ENCODE measurements at regions not wholly inside any gene's neighbourhood (a gene's known extent, or its start where the extent isn't known, plus 50 kb on each side); places are given as distances from the start of the nearest gene placed in this dataset.
"Not testable (repeated sequence)": the region's sequence is repeated elsewhere in the genome, so short reads cannot be mapped to it uniquely, and the experiment has no call there.

GRCh38 chr12:58425481-58426392 lies 484.4 kb downstream of the ATP23 start:
- Histone ChIP-seq H3K36me3 (ENCODE audit: control insufficient read depth in 1 of 2, insufficient read depth in 2 of 2, low read length in 2 of 2) (no peaks in the 10 kb centered on the region), H3K4me1 (ENCODE audit: control insufficient read depth in 1 of 2, insufficient read depth in 2 of 2, low read length in 2 of 2) (peaks cover 19 to 27% of the 10 kb centered on the region in 2 experiments), H3K4me2 (ENCODE audit: low read length) (peak overlapping the region; percentile 59), H3K4me3 (replicated peaks in 1 of 2; ENCODE audit: low read depth in 1 of 2, low read length in 2 of 2) (peak overlapping the region in 1 of 2 experiments; percentile 33; a peak in 2 of 4 replicates), H3K27me3 (ENCODE audit: insufficient read depth, low read length) (no peaks in the 10 kb centered on the region), H3K79me2 (ENCODE audit: insufficient read depth, low read length) (no peaks in the 10 kb centered on the region), H3K9me2 (ENCODE audit: insufficient read depth) (no peaks in the 10 kb centered on the region), H4K20me1 (ENCODE audit: insufficient read depth) (no peaks in the 10 kb centered on the region), H3K27ac (ENCODE audit: low read depth, low read length) (peak overlapping the region; percentile 57), H3K9ac (ENCODE audit: low read length) (peak overlapping the region; percentile 32), H2AFZ (ENCODE audit: low read depth, low read length, poor library complexity, severe bottlenecking) (peak overlapping the region; percentile 96), H3K9me3 (ENCODE audit: control insufficient read depth in 1 of 2, insufficient read depth in 1 of 2, low read depth in 1 of 2, low read length in 2 of 2) (no peaks in the 10 kb centered on the region; a peak in 1 of 4 replicates)
- intact Hi-C loops (cut with micrococcal nuclease) = no loop called here
- POLR2A ChIA-PET = interaction anchor here (1.1 to 1.2 kb wide), 2 partner anchors 10 to 12 kb away, joined by 3 to 4 read pairs; no protein-coding TSS in a partner anchor
- RAD21 ChIA-PET (ENCODE audit: low non-redundant PET in 1 of 2, low total read pairs in 2 of 2, uncharacterized antibody in 2 of 2, unreplicated experiment in 2 of 2) = no interaction called here
- no TSS peak for BruUV-seq (replicated peaks)
- ATAC-seq = peak; percentile 82
- DNase-seq (ENCODE audit: low read depth, low spot score) = peak; percentile 72
- CTCF ChIA-PET = interaction anchor here (0.5 to 1.7 kb wide), 2 partner anchors 13 to 18 kb away, joined by 3 to 6 read pairs; no protein-coding TSS in a partner anchor
- TF ChIP-seq ELF1 (IDR thresholded peaks at IDR 0.05; ENCODE audit: borderline replicate concordance, low read depth) = no peak
- peak; percentile 82 for TF ChIP-seq SP1 (IDR thresholded peaks at IDR 0.05; ENCODE audit: low read depth)
- peak; percentile 26; the same call in 1 of the 2 replicates for TF ChIP-seq RAD21 (IDR thresholded peaks at IDR 0.05; ENCODE audit: low read depth)
- TF ChIP-seq ZFX (IDR thresholded peaks at IDR 0.05) = no peak
- TF ChIP-seq CBX3 (IDR thresholded peaks at IDR 0.05; ENCODE audit: low read depth) = peak; percentile 88
- no peak for TF ChIP-seq ZNF274 (IDR thresholded peaks at IDR 0.05; ENCODE audit: low read depth, low read length)
- peak; percentile 44; the same call in 1 of the 2 replicates for TF ChIP-seq SIN3A (IDR thresholded peaks at IDR 0.05; ENCODE audit: low read depth)
- TF ChIP-seq YY1 (IDR thresholded peaks at IDR 0.05; ENCODE audit: extremely low read depth, insufficient replicate concordance, low read depth, low read length) = peak; percentile 51
- peak; percentile 90 for TF ChIP-seq JUND (IDR thresholded peaks at IDR 0.05)
- TF ChIP-seq FOSL1 (IDR thresholded peaks at IDR 0.05; ENCODE audit: low read depth) = peak; percentile 81
- TF ChIP-seq, protein P1, sequence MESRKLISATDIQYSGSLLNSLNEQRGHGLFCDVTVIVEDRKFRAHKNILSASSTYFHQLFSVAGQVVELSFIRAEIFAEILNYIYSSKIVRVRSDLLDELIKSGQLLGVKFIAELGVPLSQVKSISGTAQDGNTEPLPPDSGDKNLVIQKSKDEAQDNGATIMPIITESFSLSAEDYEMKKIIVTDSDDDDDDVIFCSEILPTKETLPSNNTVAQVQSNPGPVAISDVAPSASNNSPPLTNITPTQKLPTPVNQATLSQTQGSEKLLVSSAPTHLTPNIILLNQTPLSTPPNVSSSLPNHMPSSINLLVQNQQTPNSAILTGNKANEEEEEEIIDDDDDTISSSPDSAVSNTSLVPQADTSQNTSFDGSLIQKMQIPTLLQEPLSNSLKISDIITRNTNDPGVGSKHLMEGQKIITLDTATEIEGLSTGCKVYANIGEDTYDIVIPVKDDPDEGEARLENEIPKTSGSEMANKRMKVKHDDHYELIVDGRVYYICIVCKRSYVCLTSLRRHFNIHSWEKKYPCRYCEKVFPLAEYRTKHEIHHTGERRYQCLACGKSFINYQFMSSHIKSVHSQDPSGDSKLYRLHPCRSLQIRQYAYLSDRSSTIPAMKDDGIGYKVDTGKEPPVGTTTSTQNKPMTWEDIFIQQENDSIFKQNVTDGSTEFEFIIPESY (IDR thresholded peaks at IDR 0.05; ENCODE audit: extremely low read depth, insufficient replicate concordance, low read length) = no peak
- no peak for TF ChIP-seq EZH2phosphoT487 (IDR thresholded peaks at IDR 0.05; ENCODE audit: borderline replicate concordance)
- TF ChIP-seq POLR2AphosphoS5 (IDR thresholded peaks at IDR 0.05; ENCODE audit: low read depth, low read length) = peak; percentile 26; the same call in 1 of the 2 replicates
- TF ChIP-seq CEBPB (IDR thresholded peaks at IDR 0.05; ENCODE audit: low read depth) = peak; percentile 67; the same call in 1 of the 2 replicates
- TF ChIP-seq MAX (IDR thresholded peaks at IDR 0.05) = peak; percentile 60

- H2AFZ ChIP-seq (ENCODE audit: low read depth, low read length, poor library complexity, severe bottlenecking) = peak overlapping the region; percentile 96
- RAD21 ChIA-PET (ENCODE audit: low non-redundant PET in 1 of 2, low total read pairs in 2 of 2, uncharacterized antibody in 2 of 2, unreplicated experiment in 2 of 2); POLR2A ChIA-PET; CTCF ChIA-PET; DNase-seq (ENCODE audit: low read depth, low spot score); intact Hi-C loops (cut with micrococcal nuclease); H4K20me1 ChIP-seq (ENCODE audit: insufficient read depth); H3K4me3 ChIP-seq (replicated peaks in 1 of 2; ENCODE audit: low read depth in 1 of 2, low read length in 2 of 2); BruUV-seq (replicated peaks); H3K9me3 ChIP-seq (ENCODE audit: control insufficient read depth in 1 of 2, insufficient read depth in 1 of 2, low read depth in 1 of 2, low read length in 2 of 2); H3K79me2 ChIP-seq (ENCODE audit: insufficient read depth, low read length); H3K27me3 ChIP-seq (ENCODE audit: insufficient read depth, low read length); H3K36me3 ChIP-seq (ENCODE audit: control insufficient read depth in 1 of 2, insufficient read depth in 2 of 2, low read length in 2 of 2); H3K9me2 ChIP-seq (ENCODE audit: insufficient read depth); H3K9ac ChIP-seq (ENCODE audit: low read length): not testable (repeated sequence)
- peaks cover 19 to 27% of the 10 kb centered on the region in 2 experiments for H3K4me1 ChIP-seq (ENCODE audit: control insufficient read depth in 1 of 2, insufficient read depth in 2 of 2, low read length in 2 of 2)
- H3K27ac ChIP-seq (ENCODE audit: low read depth, low read length) = peak overlapping the region; percentile 57
- peak overlapping the region; percentile 59 for H3K4me2 ChIP-seq (ENCODE audit: low read length)
- peak; percentile 43 for ATAC-seq
Measured at GRCh38 chr12:58426437-58426836, 485.1 kb downstream of the ATP23 start.
